ENCODE measurements at regions not wholly inside any gene's neighbourhood (a gene's known extent, or its start where the extent isn't known, plus 50 kb on each side); places are given as distances from the start of the nearest gene placed in this dataset.

- no TSS peak for BruUV-seq (replicated peaks)
- ChIA-PET RAD21 (ENCODE audit: low non-redundant PET in 1 of 2, low total read pairs in 2 of 2, uncharacterized antibody in 2 of 2, unreplicated experiment in 2 of 2) (no interaction called here), POLR2A (interaction anchor here (1.6 kb wide), 1 partner anchor 14 kb away, joined by 3 read pairs; no protein-coding TSS in a partner anchor)
These were observed 216.2 kb downstream of the CD83 start for GRCh38 chr6:14333556-14334305.

GRCh38 chr6:14335071-14335470 is 217.5 kb downstream of the CD83 start:
- no TSS peak for BruUV-seq (replicated peaks)
- no peaks in the 10 kb centered on the region for H3K36me3 ChIP-seq (ENCODE audit: control insufficient read depth in 1 of 2, insufficient read depth in 2 of 2, low read length in 2 of 2)
- H3K4me1 ChIP-seq (ENCODE audit: control insufficient read depth in 1 of 2, insufficient read depth in 2 of 2, low read length in 2 of 2), result no peaks in the 10 kb centered on the region
- DNase-seq (ENCODE audit: low read depth, low spot score), result no peak
- no peak overlapping the region for H3K27ac ChIP-seq (ENCODE audit: low read depth, low read length)
- no peaks in the 10 kb centered on the region for H3K79me2 ChIP-seq (ENCODE audit: insufficient read depth, low read length)
- H2AFZ ChIP-seq (ENCODE audit: low read depth, low read length, poor library complexity, severe bottlenecking), result no peak overlapping the region
- no peaks in the 10 kb centered on the region for H3K9me3 ChIP-seq (ENCODE audit: control insufficient read depth in 1 of 2, insufficient read depth in 1 of 2, low read depth in 1 of 2, low read length in 2 of 2)
- ChIA-PET POLR2A (no interaction called here), RAD21 (ENCODE audit: low non-redundant PET in 1 of 2, low total read pairs in 2 of 2, uncharacterized antibody in 2 of 2, unreplicated experiment in 2 of 2) (no interaction called here), CTCF (no interaction called here)
- no peaks in the 10 kb centered on the region for H4K20me1 ChIP-seq (ENCODE audit: insufficient read depth)
- H3K9ac ChIP-seq (ENCODE audit: low read length), result no peak overlapping the region
- intact Hi-C loops (cut with micrococcal nuclease), result no loop called here
- TF ChIP-seq RAD21 (IDR thresholded peaks at IDR 0.05; ENCODE audit: low read depth), result no peak
- no peak overlapping the region for H3K4me2 ChIP-seq (ENCODE audit: low read length)
- H3K9me2 ChIP-seq (ENCODE audit: insufficient read depth), result no peaks in the 10 kb centered on the region
- no peak for ATAC-seq
- H3K4me3 ChIP-seq (replicated peaks in 1 of 2; ENCODE audit: low read depth in 1 of 2, low read length in 2 of 2), result no peak overlapping the region
- no peaks in the 10 kb centered on the region for H3K27me3 ChIP-seq (ENCODE audit: insufficient read depth, low read length)

More at GRCh38 chr6:14333556-14334305, 216.2 kb downstream of the CD83 start:
- DNase-seq (ENCODE audit: low read depth, low spot score) (no peak), ATAC-seq (no peak)
- H3K36me3 ChIP-seq (ENCODE audit: control insufficient read depth in 1 of 2, insufficient read depth in 2 of 2, low read length in 2 of 2), result no peaks in the 10 kb centered on the region
- no peak overlapping the region for H3K27ac ChIP-seq (ENCODE audit: low read depth, low read length)
- H3K9ac ChIP-seq (ENCODE audit: low read length), result no peak overlapping the region
- H3K9me3 ChIP-seq (ENCODE audit: control insufficient read depth in 1 of 2, insufficient read depth in 1 of 2, low read depth in 1 of 2, low read length in 2 of 2), result no peaks in the 10 kb centered on the region
- no peaks in the 10 kb centered on the region for H3K9me2 ChIP-seq (ENCODE audit: insufficient read depth)
- no peak overlapping the region for H3K4me3 ChIP-seq (replicated peaks in 1 of 2; ENCODE audit: low read depth in 1 of 2, low read length in 2 of 2)
- H4K20me1 ChIP-seq (ENCODE audit: insufficient read depth), result no peaks in the 10 kb centered on the region
- no peak overlapping the region for H2AFZ ChIP-seq (ENCODE audit: low read depth, low read length, poor library complexity, severe bottlenecking)
- CTCF ChIA-PET, result no interaction called here
- H3K79me2 ChIP-seq (ENCODE audit: insufficient read depth, low read length), result no peaks in the 10 kb centered on the region
- no peaks in the 10 kb centered on the region for H3K27me3 ChIP-seq (ENCODE audit: insufficient read depth, low read length)
- TF ChIP-seq SRF (IDR thresholded peaks at IDR 0.05; ENCODE audit: low read depth), result no peak
- no peak for TF ChIP-seq ELF1 (IDR thresholded peaks at IDR 0.05; ENCODE audit: borderline replicate concordance, low read depth)
- TF ChIP-seq ZNF274 (IDR thresholded peaks at IDR 0.05; ENCODE audit: low read depth, low read length), result no peak
- no peak overlapping the region for H3K4me2 ChIP-seq (ENCODE audit: low read length)
- no peaks in the 10 kb centered on the region for H3K4me1 ChIP-seq (ENCODE audit: control insufficient read depth in 1 of 2, insufficient read depth in 2 of 2, low read length in 2 of 2)
- intact Hi-C loops (cut with micrococcal nuclease), result no loop called here

Data from HCT116 (cell line).